ENCODE measurements at regions not wholly inside any gene's neighbourhood (a gene's known extent, or its start where the extent isn't known, plus 50 kb on each side); places are given as distances from the start of the nearest gene placed in this dataset.

GRCh38 chr7:25842201-25842733 is 309.7 kb upstream of the NFE2L3 start:
- no peaks in the 10 kb centered on the region for H3K4me1 ChIP-seq (ENCODE audit: control insufficient read depth, low read depth, low read length)
- H3K79me2 ChIP-seq (ENCODE audit: control insufficient read depth, insufficient read depth, low read length), result no peaks in the 10 kb centered on the region
- no peak overlapping the region for H2AK5ac ChIP-seq (ENCODE audit: low read length)
- H2BK5ac ChIP-seq (ENCODE audit: low read length), result no peak overlapping the region
- H2BK15ac ChIP-seq (replicated peaks; ENCODE audit: low read depth), result no peak overlapping the region
- no peaks in the 10 kb centered on the region for H3K36me3 ChIP-seq (ENCODE audit: control insufficient read depth, insufficient read depth, low read length)
- no peaks in the 10 kb centered on the region for H3K27me3 ChIP-seq (ENCODE audit: insufficient read depth, low read length, poor library complexity)
- no peak overlapping the region for H3K27ac ChIP-seq (ENCODE audit: low read depth, low read length)
- H3K4me3 ChIP-seq (ENCODE audit: low read length), result no peak overlapping the region
- WGBS (ENCODE audit: extremely low coverage, insufficient coverage, low lambda C conversion rate), result no CpG with 5 or more reads among the region's 5 CpGs
- no peak for DNase-seq
- no peak overlapping the region for H4K8ac ChIP-seq (ENCODE audit: low read depth, low read length)
- no peak overlapping the region for H3K9ac ChIP-seq (ENCODE audit: low read length)
- no peak overlapping the region for H2BK120ac ChIP-seq (ENCODE audit: low read depth, low read length)
- H3K4me2 ChIP-seq (ENCODE audit: low read length), result no peak overlapping the region
- H3K56ac ChIP-seq (ENCODE audit: low read length), result no peak overlapping the region
- H3K23ac ChIP-seq (ENCODE audit: low read length), result no peak overlapping the region
- no peak overlapping the region for H4K5ac ChIP-seq (ENCODE audit: low read length)
- no peak overlapping the region for H3K4ac ChIP-seq (ENCODE audit: low read depth, low read length)
- no peaks in the 10 kb centered on the region for H3K79me1 ChIP-seq (ENCODE audit: low read length)
- no peak overlapping the region for H3K18ac ChIP-seq (ENCODE audit: low read length)

- Histone ChIP-seq H3K4me1 (ENCODE audit: control insufficient read depth, low read depth, low read length) (peaks cover 3% of the 10 kb centered on the region), H3K23ac (ENCODE audit: low read length) (no peak overlapping the region), H3K79me1 (ENCODE audit: low read length) (no peaks in the 10 kb centered on the region), H3K56ac (ENCODE audit: low read length) (no peak overlapping the region), H3K4me2 (ENCODE audit: low read length) (no peak overlapping the region), H4K8ac (ENCODE audit: low read depth, low read length) (no peak overlapping the region), H3K36me3 (ENCODE audit: control insufficient read depth, insufficient read depth, low read length) (no peaks in the 10 kb centered on the region), H2BK120ac (ENCODE audit: low read depth, low read length) (no peak overlapping the region), H3K18ac (ENCODE audit: low read length) (no peak overlapping the region), H2AK5ac (ENCODE audit: low read length) (no peak overlapping the region), H3K4ac (ENCODE audit: low read depth, low read length) (no peak overlapping the region), H3K27ac (ENCODE audit: low read depth, low read length) (no peak overlapping the region), H3K27me3 (ENCODE audit: insufficient read depth, low read length, poor library complexity) (no peaks in the 10 kb centered on the region), H3K79me2 (ENCODE audit: control insufficient read depth, insufficient read depth, low read length) (no peaks in the 10 kb centered on the region), H2BK5ac (ENCODE audit: low read length) (no peak overlapping the region), H3K4me3 (ENCODE audit: low read length) (no peak overlapping the region), H4K5ac (ENCODE audit: low read length) (no peak overlapping the region), H2BK15ac (replicated peaks; ENCODE audit: low read depth) (no peak overlapping the region), H3K9ac (ENCODE audit: low read length) (no peak overlapping the region)
- WGBS (ENCODE audit: extremely low coverage, insufficient coverage, low lambda C conversion rate), result no CpG with 5 or more reads among the region's 4 CpGs
- peak; percentile 43 for DNase-seq
Measured at GRCh38 chr7:25843467-25843866, 308.5 kb upstream of the NFE2L3 start.

GRCh38 chr7:25844102-25844870 is 307.7 kb upstream of the NFE2L3 start:
- Histone ChIP-seq H3K79me1 (ENCODE audit: low read length) (no peaks in the 10 kb centered on the region), H3K9ac (ENCODE audit: low read length) (no peak overlapping the region), H3K4me2 (ENCODE audit: low read length) (no peak overlapping the region), H3K4me3 (ENCODE audit: low read length) (no peak overlapping the region), H4K8ac (ENCODE audit: low read depth, low read length) (no peak overlapping the region), H2BK120ac (ENCODE audit: low read depth, low read length) (no peak overlapping the region), H3K4ac (ENCODE audit: low read depth, low read length) (no peak overlapping the region), H2BK15ac (replicated peaks; ENCODE audit: low read depth) (no peak overlapping the region), H3K27me3 (ENCODE audit: insufficient read depth, low read length, poor library complexity) (no peaks in the 10 kb centered on the region), H3K27ac (ENCODE audit: low read depth, low read length) (no peak overlapping the region), H4K5ac (ENCODE audit: low read length) (no peak overlapping the region), H3K18ac (ENCODE audit: low read length) (no peak overlapping the region), H3K56ac (ENCODE audit: low read length) (no peak overlapping the region), H2AK5ac (ENCODE audit: low read length) (no peak overlapping the region), H3K23ac (ENCODE audit: low read length) (no peak overlapping the region), H3K36me3 (ENCODE audit: control insufficient read depth, insufficient read depth, low read length) (no peaks in the 10 kb centered on the region), H3K79me2 (ENCODE audit: control insufficient read depth, insufficient read depth, low read length) (no peaks in the 10 kb centered on the region), H2BK5ac (ENCODE audit: low read length) (no peak overlapping the region), H3K4me1 (ENCODE audit: control insufficient read depth, low read depth, low read length) (peaks cover 3% of the 10 kb centered on the region)
- DNase-seq, result no peak
- no CpG with 5 or more reads among the region's 6 CpGs for WGBS (ENCODE audit: extremely low coverage, insufficient coverage, low lambda C conversion rate)

GRCh38 chr7:25845464-25845863 is 306.5 kb upstream of the NFE2L3 start:
- no peak overlapping the region for H4K8ac ChIP-seq (ENCODE audit: low read depth, low read length)
- no peak overlapping the region for H3K27ac ChIP-seq (ENCODE audit: low read depth, low read length)
- no peak for DNase-seq
- H2AK5ac ChIP-seq (ENCODE audit: low read length), result no peak overlapping the region
- no peak overlapping the region for H3K56ac ChIP-seq (ENCODE audit: low read length)
- H2BK120ac ChIP-seq (ENCODE audit: low read depth, low read length), result no peak overlapping the region
- no peaks in the 10 kb centered on the region for H3K79me2 ChIP-seq (ENCODE audit: control insufficient read depth, insufficient read depth, low read length)
- H3K23ac ChIP-seq (ENCODE audit: low read length), result no peak overlapping the region
- no peak overlapping the region for H3K18ac ChIP-seq (ENCODE audit: low read length)
- no peak overlapping the region for H2BK15ac ChIP-seq (replicated peaks; ENCODE audit: low read depth)
- H3K79me1 ChIP-seq (ENCODE audit: low read length), result no peaks in the 10 kb centered on the region
- no peak overlapping the region for H2BK5ac ChIP-seq (ENCODE audit: low read length)
- H3K9ac ChIP-seq (ENCODE audit: low read length), result no peak overlapping the region
- no peak overlapping the region for H4K5ac ChIP-seq (ENCODE audit: low read length)
- H3K4me2 ChIP-seq (ENCODE audit: low read length), result no peak overlapping the region
- no peak overlapping the region for H3K4me3 ChIP-seq (ENCODE audit: low read length)
- no peak overlapping the region for H3K4ac ChIP-seq (ENCODE audit: low read depth, low read length)
- H3K36me3 ChIP-seq (ENCODE audit: control insufficient read depth, insufficient read depth, low read length), result no peaks in the 10 kb centered on the region
- H3K27me3 ChIP-seq (ENCODE audit: insufficient read depth, low read length, poor library complexity), result no peaks in the 10 kb centered on the region
- WGBS (ENCODE audit: extremely low coverage, insufficient coverage, low lambda C conversion rate), result no CpG with 5 or more reads among the region's 5 CpGs
- peaks cover 3% of the 10 kb centered on the region for H3K4me1 ChIP-seq (ENCODE audit: control insufficient read depth, low read depth, low read length)

GRCh38 chr7:25846722-25847121 is 305.3 kb upstream of the NFE2L3 start:
- Histone ChIP-seq H3K36me3 (ENCODE audit: control insufficient read depth, insufficient read depth, low read length) (no peaks in the 10 kb centered on the region), H2AK5ac (ENCODE audit: low read length) (no peak overlapping the region), H3K79me1 (ENCODE audit: low read length) (no peaks in the 10 kb centered on the region), H3K4ac (ENCODE audit: low read depth, low read length) (no peak overlapping the region), H3K79me2 (ENCODE audit: control insufficient read depth, insufficient read depth, low read length) (no peaks in the 10 kb centered on the region), H2BK120ac (ENCODE audit: low read depth, low read length) (no peak overlapping the region), H3K56ac (ENCODE audit: low read length) (no peak overlapping the region), H4K8ac (ENCODE audit: low read depth, low read length) (no peak overlapping the region), H3K4me3 (ENCODE audit: low read length) (no peak overlapping the region), H3K27ac (ENCODE audit: low read depth, low read length) (no peak overlapping the region), H3K9ac (ENCODE audit: low read length) (no peak overlapping the region), H2BK15ac (replicated peaks; ENCODE audit: low read depth) (no peak overlapping the region), H4K5ac (ENCODE audit: low read length) (no peak overlapping the region), H2BK5ac (ENCODE audit: low read length) (no peak overlapping the region), H3K18ac (ENCODE audit: low read length) (no peak overlapping the region), H3K27me3 (ENCODE audit: insufficient read depth, low read length, poor library complexity) (no peaks in the 10 kb centered on the region), H3K23ac (ENCODE audit: low read length) (no peak overlapping the region), H3K4me2 (ENCODE audit: low read length) (no peak overlapping the region), H3K4me1 (ENCODE audit: control insufficient read depth, low read depth, low read length) (peaks cover 5% of the 10 kb centered on the region)
- WGBS (ENCODE audit: extremely low coverage, insufficient coverage, low lambda C conversion rate), result no CpG with 5 or more reads among the region's 5 CpGs
- no peak for DNase-seq
